ENCODE measurements at regions not wholly inside any gene's neighbourhood (a gene's known extent, or its start where the extent isn't known, plus 50 kb on each side); places are given as distances from the start of the nearest gene placed in this dataset.

DNA sequence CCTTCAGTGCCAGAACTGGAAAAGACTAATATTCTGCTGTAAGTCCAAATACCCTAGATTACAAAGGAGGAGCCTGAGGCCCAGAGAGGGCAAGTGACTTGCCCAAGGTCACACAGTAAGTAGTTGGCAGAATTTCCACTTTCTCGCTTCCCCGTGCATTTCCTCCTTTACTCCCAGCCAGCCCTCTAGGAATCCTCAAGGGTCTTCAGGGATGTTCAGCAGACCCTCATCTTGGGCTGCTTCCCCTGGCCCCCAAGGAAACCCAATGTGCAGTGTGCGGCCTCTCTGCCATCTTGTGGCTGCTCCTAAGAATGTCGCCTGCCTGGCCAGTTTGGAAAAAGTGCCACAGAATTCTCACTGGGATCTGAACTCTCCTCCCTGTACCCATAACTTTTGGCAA, 217.7 kb upstream of the LRFN2 start:
- TF ChIP-seq, protein P1, sequence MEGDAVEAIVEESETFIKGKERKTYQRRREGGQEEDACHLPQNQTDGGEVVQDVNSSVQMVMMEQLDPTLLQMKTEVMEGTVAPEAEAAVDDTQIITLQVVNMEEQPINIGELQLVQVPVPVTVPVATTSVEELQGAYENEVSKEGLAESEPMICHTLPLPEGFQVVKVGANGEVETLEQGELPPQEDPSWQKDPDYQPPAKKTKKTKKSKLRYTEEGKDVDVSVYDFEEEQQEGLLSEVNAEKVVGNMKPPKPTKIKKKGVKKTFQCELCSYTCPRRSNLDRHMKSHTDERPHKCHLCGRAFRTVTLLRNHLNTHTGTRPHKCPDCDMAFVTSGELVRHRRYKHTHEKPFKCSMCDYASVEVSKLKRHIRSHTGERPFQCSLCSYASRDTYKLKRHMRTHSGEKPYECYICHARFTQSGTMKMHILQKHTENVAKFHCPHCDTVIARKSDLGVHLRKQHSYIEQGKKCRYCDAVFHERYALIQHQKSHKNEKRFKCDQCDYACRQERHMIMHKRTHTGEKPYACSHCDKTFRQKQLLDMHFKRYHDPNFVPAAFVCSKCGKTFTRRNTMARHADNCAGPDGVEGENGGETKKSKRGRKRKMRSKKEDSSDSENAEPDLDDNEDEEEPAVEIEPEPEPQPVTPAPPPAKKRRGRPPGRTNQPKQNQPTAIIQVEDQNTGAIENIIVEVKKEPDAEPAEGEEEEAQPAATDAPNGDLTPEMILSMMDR (IDR thresholded peaks at IDR 0.05; ENCODE audit: insufficient read depth, low read depth, low read length) = peak; percentile 19
- no peak for TF ChIP-seq EZH2 (IDR thresholded peaks at IDR 0.05; ENCODE audit: insufficient read depth, low read length)

Measured in astrocyte (in vitro differentiated cells and primary cell).